K562 (cell line): ENCODE measurements at regions not wholly inside any gene's neighbourhood (a gene's known extent, or its start where the extent isn't known, plus 50 kb on each side); places are given as distances from the start of the nearest gene placed in this dataset.

Source experiments
- CGGBP1 ChIP-seq: fragments of 250-450 bp; sonication (Bioruptor Pico); IDR thresholded peaks from 2 replicates; pipeline ENCODE4 v1.9.0; 2021; ENCODE audit warnings: mild to moderate bottlenecking
- POLR2B ChIP-seq: fragments of 450-650 bp; IDR thresholded peaks from 2 replicates; pipeline ENCODE4 v1.6.1; 2018; ENCODE audit warnings: low read depth; ENCODE audit not compliant: partially characterized antibody
- ZNF407 ChIP-seq: fragments of 450-650 bp; IDR thresholded peaks from 2 replicates; pipeline ENCODE4 v1.6.1; 2016; ENCODE audit warnings: low read depth

- TF ChIP-seq ZNF407 (no peak), POLR2B (no peak), CGGBP1 (CRISPR knock-in tag) (no peak)
Measured at GRCh38 chr2:153622285-153622684, 143.7 kb upstream of the RPRM start (continued).
